Adrenal gland (tissue), 5 donors: ENCODE measurements at regions not wholly inside any gene's neighbourhood (a gene's known extent, or its start where the extent isn't known, plus 50 kb on each side); places are given as distances from the start of the nearest gene placed in this dataset.

Experiments used
- POLR2A ChIP-seq, 2 donors: fragments of 450-650 bp; IDR thresholded peaks; one replicate each; pipeline ENCODE4 v1.6.1; 2017; ENCODE audit warnings: antibody characterized with exemption in 2 of 2, mild to moderate bottlenecking in 2 of 2, moderate library complexity in 1 of 2
- TF ChIP-seq, protein P1 (sequence below), 6 experiments: fragments of 450-650 bp in 4 of 6; fragments of 200-600 bp in 2 of 6; sonication (generic) in 1 of 6; IDR thresholded peaks; 1 replicate in 5 of 6; 2 replicates in 1 of 6; pipeline versions ENCODE4 v1.5.1 to v1.8.0; 2016 to 2021; ENCODE audit warnings: antibody characterized with exemption in 6 of 6, mild to moderate bottlenecking in 2 of 6, moderate library complexity in 1 of 6
- donor health status: DM: no; HTN: no; CAD: no.

DNA sequence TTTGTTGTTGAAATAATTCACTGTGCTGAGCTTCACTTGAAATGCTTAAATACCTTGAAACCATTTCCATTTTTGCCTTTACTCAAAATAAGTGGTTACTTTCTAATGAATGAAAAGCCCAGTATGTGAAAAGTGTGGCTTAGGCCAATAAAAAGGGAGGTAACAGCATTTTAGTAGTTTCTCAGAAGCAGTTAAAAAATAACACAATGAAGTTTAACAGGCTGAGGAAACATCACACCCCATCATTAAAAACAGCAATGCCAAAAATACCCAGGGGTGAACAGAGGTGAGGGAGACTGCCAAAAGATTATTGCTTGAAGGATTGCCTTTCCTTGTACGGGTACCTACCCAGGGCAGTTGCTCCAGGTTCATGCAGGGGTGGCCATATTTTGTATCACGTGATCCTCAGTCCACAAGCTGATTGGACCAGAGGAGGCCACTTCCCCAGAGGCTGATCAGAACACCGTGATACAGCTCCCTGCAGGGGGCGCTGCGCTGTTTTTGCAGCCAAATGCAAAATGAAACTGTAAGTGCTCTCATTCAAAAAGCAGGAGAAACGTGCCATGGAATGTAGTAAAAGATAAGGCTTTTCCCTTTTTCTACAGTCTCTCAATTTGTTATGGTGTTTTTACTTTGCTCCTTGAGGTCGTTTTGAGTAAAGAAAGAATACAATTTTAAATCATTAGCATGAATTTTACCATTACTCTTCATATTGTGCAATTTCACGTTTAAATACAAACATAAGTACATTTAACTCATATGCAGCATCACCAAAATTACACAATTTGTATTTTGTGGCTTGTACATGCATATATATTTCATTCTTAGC lies 70.2 kb upstream of the SH3BP4 start:
- TF ChIP-seq, protein P1, sequence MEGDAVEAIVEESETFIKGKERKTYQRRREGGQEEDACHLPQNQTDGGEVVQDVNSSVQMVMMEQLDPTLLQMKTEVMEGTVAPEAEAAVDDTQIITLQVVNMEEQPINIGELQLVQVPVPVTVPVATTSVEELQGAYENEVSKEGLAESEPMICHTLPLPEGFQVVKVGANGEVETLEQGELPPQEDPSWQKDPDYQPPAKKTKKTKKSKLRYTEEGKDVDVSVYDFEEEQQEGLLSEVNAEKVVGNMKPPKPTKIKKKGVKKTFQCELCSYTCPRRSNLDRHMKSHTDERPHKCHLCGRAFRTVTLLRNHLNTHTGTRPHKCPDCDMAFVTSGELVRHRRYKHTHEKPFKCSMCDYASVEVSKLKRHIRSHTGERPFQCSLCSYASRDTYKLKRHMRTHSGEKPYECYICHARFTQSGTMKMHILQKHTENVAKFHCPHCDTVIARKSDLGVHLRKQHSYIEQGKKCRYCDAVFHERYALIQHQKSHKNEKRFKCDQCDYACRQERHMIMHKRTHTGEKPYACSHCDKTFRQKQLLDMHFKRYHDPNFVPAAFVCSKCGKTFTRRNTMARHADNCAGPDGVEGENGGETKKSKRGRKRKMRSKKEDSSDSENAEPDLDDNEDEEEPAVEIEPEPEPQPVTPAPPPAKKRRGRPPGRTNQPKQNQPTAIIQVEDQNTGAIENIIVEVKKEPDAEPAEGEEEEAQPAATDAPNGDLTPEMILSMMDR (IDR thresholded peaks at IDR 0.05): peak; percentile 77 to 90 (median 88)
- TF ChIP-seq POLR2A (IDR thresholded peaks at IDR 0.05): no peak
